ENCODE measurements at regions not wholly inside any gene's neighbourhood (a gene's known extent, or its start where the extent isn't known, plus 50 kb on each side); places are given as distances from the start of the nearest gene placed in this dataset.
"Not testable (repeated sequence)": the region's sequence is repeated elsewhere in the genome, so short reads cannot be mapped to it uniquely, and the experiment has no call there.

GRCh38 chr1:161454865-161455707 lies 50.2 kb upstream of the FCGR2A start:
- DNase-seq (ENCODE audit: low spot score); BruUV-seq (replicated peaks); CTCF ChIA-PET; H3K36me3 ChIP-seq (ENCODE audit: insufficient read depth, low read length, poor library complexity, severe bottlenecking); intact Hi-C loops (cut with micrococcal nuclease; ENCODE audit: unreplicated experiment); H3K4me1 ChIP-seq (ENCODE audit: insufficient read depth, low read length, poor library complexity, severe bottlenecking); POLR2A ChIA-PET (ENCODE audit: low non-redundant PET); H3K9me3 ChIP-seq (ENCODE audit: low read depth, low read length, poor library complexity, severe bottlenecking); H3K27me3 ChIP-seq (replicated peaks; ENCODE audit: insufficient read depth, low read depth, low read length, poor library complexity); H3K27ac ChIP-seq (ENCODE audit: low read depth, low read length, poor library complexity, severe bottlenecking); H3K4me3 ChIP-seq (ENCODE audit: low read depth, low read length, poor library complexity, severe bottlenecking): not testable (repeated sequence)

- H3K36me3 ChIP-seq (ENCODE audit: insufficient read depth, low read length, poor library complexity, severe bottlenecking); CTCF ChIA-PET; DNase-seq (ENCODE audit: low spot score); H3K27me3 ChIP-seq (replicated peaks; ENCODE audit: insufficient read depth, low read depth, low read length, poor library complexity); H3K9me3 ChIP-seq (ENCODE audit: low read depth, low read length, poor library complexity, severe bottlenecking); intact Hi-C loops (cut with micrococcal nuclease; ENCODE audit: unreplicated experiment); H3K4me1 ChIP-seq (ENCODE audit: insufficient read depth, low read length, poor library complexity, severe bottlenecking); POLR2A ChIA-PET (ENCODE audit: low non-redundant PET); H3K4me3 ChIP-seq (ENCODE audit: low read depth, low read length, poor library complexity, severe bottlenecking); H3K27ac ChIP-seq (ENCODE audit: low read depth, low read length, poor library complexity, severe bottlenecking): not testable (repeated sequence)
- TSS peak; percentile 94 for BruUV-seq (replicated peaks)
Measured at GRCh38 chr1:161453950-161454864, 51.0 kb upstream of the FCGR2A start.

- CTCF ChIA-PET; H3K27ac ChIP-seq (ENCODE audit: low read depth, low read length, poor library complexity, severe bottlenecking); DNase-seq (ENCODE audit: low spot score); H3K4me3 ChIP-seq (ENCODE audit: low read depth, low read length, poor library complexity, severe bottlenecking); BruUV-seq (replicated peaks); H3K9me3 ChIP-seq (ENCODE audit: low read depth, low read length, poor library complexity, severe bottlenecking); intact Hi-C loops (cut with micrococcal nuclease; ENCODE audit: unreplicated experiment); POLR2A ChIA-PET (ENCODE audit: low non-redundant PET); H3K36me3 ChIP-seq (ENCODE audit: insufficient read depth, low read length, poor library complexity, severe bottlenecking); H3K4me1 ChIP-seq (ENCODE audit: insufficient read depth, low read length, poor library complexity, severe bottlenecking); H3K27me3 ChIP-seq (replicated peaks; ENCODE audit: insufficient read depth, low read depth, low read length, poor library complexity): not testable (repeated sequence)
Measured at GRCh38 chr1:161451698-161452348, 53.4 kb upstream of the FCGR2A start.

- H3K36me3 ChIP-seq (ENCODE audit: insufficient read depth, low read length, poor library complexity, severe bottlenecking); BruUV-seq (replicated peaks); H3K4me3 ChIP-seq (ENCODE audit: low read depth, low read length, poor library complexity, severe bottlenecking); H3K27ac ChIP-seq (ENCODE audit: low read depth, low read length, poor library complexity, severe bottlenecking); H3K4me1 ChIP-seq (ENCODE audit: insufficient read depth, low read length, poor library complexity, severe bottlenecking); CTCF ChIA-PET; H3K9me3 ChIP-seq (ENCODE audit: low read depth, low read length, poor library complexity, severe bottlenecking); DNase-seq (ENCODE audit: low spot score); H3K27me3 ChIP-seq (replicated peaks; ENCODE audit: insufficient read depth, low read depth, low read length, poor library complexity); POLR2A ChIA-PET (ENCODE audit: low non-redundant PET); intact Hi-C loops (cut with micrococcal nuclease; ENCODE audit: unreplicated experiment): not testable (repeated sequence)
Measured at GRCh38 chr1:161447760-161448332, 57.4 kb upstream of the FCGR2A start.

GRCh38 chr1:161447040-161447759 lies 58.1 kb upstream of the FCGR2A start:
- H3K4me1 ChIP-seq (ENCODE audit: insufficient read depth, low read length, poor library complexity, severe bottlenecking); H3K9me3 ChIP-seq (ENCODE audit: low read depth, low read length, poor library complexity, severe bottlenecking); H3K27ac ChIP-seq (ENCODE audit: low read depth, low read length, poor library complexity, severe bottlenecking); H3K36me3 ChIP-seq (ENCODE audit: insufficient read depth, low read length, poor library complexity, severe bottlenecking); H3K4me3 ChIP-seq (ENCODE audit: low read depth, low read length, poor library complexity, severe bottlenecking); POLR2A ChIA-PET (ENCODE audit: low non-redundant PET); BruUV-seq (replicated peaks); H3K27me3 ChIP-seq (replicated peaks; ENCODE audit: insufficient read depth, low read depth, low read length, poor library complexity); CTCF ChIA-PET; intact Hi-C loops (cut with micrococcal nuclease; ENCODE audit: unreplicated experiment); DNase-seq (ENCODE audit: low spot score): not testable (repeated sequence)

- H3K36me3 ChIP-seq (ENCODE audit: insufficient read depth, low read length, poor library complexity, severe bottlenecking); intact Hi-C loops (cut with micrococcal nuclease; ENCODE audit: unreplicated experiment); H3K9me3 ChIP-seq (ENCODE audit: low read depth, low read length, poor library complexity, severe bottlenecking); DNase-seq (ENCODE audit: low spot score); H3K4me3 ChIP-seq (ENCODE audit: low read depth, low read length, poor library complexity, severe bottlenecking); POLR2A ChIA-PET (ENCODE audit: low non-redundant PET); H3K4me1 ChIP-seq (ENCODE audit: insufficient read depth, low read length, poor library complexity, severe bottlenecking); H3K27ac ChIP-seq (ENCODE audit: low read depth, low read length, poor library complexity, severe bottlenecking); H3K27me3 ChIP-seq (replicated peaks; ENCODE audit: insufficient read depth, low read depth, low read length, poor library complexity); BruUV-seq (replicated peaks); CTCF ChIA-PET: not testable (repeated sequence)
Measured at GRCh38 chr1:161444725-161445124, 60.5 kb upstream of the FCGR2A start.

GRCh38 chr1:161444255-161444654 lies 61.0 kb upstream of the FCGR2A start:
- H3K4me1 ChIP-seq (ENCODE audit: insufficient read depth, low read length, poor library complexity, severe bottlenecking); H3K36me3 ChIP-seq (ENCODE audit: insufficient read depth, low read length, poor library complexity, severe bottlenecking); CTCF ChIA-PET; POLR2A ChIA-PET (ENCODE audit: low non-redundant PET); H3K27ac ChIP-seq (ENCODE audit: low read depth, low read length, poor library complexity, severe bottlenecking); intact Hi-C loops (cut with micrococcal nuclease; ENCODE audit: unreplicated experiment); BruUV-seq (replicated peaks); H3K27me3 ChIP-seq (replicated peaks; ENCODE audit: insufficient read depth, low read depth, low read length, poor library complexity); H3K4me3 ChIP-seq (ENCODE audit: low read depth, low read length, poor library complexity, severe bottlenecking); H3K9me3 ChIP-seq (ENCODE audit: low read depth, low read length, poor library complexity, severe bottlenecking); DNase-seq (ENCODE audit: low spot score): not testable (repeated sequence)

Measured in A673 (cell line).